DOHH2 (cell line): ENCODE measurements at regions not wholly inside any gene's neighbourhood (a gene's known extent, or its start where the extent isn't known, plus 50 kb on each side); places are given as distances from the start of the nearest gene placed in this dataset.

ENCODE experiments used
- EZH2phosphoT487 ChIP-seq: fragments of 200-600 bp; sonication (generic); IDR thresholded peaks from 2 replicates; pipeline ENCODE4 v1.6.1; 2017; ENCODE audit warnings: borderline replicate concordance, mild to moderate bottlenecking, antibody characterized with exemption, low read length, moderate library complexity, mixed read lengths
- TF ChIP-seq, protein P1 (sequence below): fragments of 200-600 bp; sonication (generic); IDR thresholded peaks from one replicate; pipeline ENCODE4 v1.5.1; 2014; ENCODE audit warnings: antibody characterized with exemption, mild to moderate bottlenecking, low read depth, low read length; ENCODE audit not compliant: poor library complexity, severe bottlenecking

DNA sequence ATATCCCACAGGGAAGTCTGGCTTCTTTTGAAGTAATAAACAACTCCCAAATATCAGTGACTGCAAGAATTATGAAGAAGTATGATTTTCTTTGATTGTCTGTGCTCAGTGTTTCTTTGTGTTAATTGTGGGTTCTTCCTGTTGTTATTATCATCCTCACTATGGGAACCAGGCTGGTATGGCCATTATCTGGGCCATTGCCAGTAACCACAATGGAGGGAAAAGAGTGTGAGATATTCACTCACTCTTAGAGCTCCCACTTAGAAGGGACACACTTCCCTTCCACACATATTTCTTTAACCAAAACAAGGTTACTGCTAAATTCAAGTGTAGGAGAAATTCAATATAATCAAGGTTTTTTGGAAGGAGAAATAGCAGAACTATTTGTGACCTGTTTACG, 503.7 kb downstream of the SLC6A15 start:
- TF ChIP-seq, protein P1, sequence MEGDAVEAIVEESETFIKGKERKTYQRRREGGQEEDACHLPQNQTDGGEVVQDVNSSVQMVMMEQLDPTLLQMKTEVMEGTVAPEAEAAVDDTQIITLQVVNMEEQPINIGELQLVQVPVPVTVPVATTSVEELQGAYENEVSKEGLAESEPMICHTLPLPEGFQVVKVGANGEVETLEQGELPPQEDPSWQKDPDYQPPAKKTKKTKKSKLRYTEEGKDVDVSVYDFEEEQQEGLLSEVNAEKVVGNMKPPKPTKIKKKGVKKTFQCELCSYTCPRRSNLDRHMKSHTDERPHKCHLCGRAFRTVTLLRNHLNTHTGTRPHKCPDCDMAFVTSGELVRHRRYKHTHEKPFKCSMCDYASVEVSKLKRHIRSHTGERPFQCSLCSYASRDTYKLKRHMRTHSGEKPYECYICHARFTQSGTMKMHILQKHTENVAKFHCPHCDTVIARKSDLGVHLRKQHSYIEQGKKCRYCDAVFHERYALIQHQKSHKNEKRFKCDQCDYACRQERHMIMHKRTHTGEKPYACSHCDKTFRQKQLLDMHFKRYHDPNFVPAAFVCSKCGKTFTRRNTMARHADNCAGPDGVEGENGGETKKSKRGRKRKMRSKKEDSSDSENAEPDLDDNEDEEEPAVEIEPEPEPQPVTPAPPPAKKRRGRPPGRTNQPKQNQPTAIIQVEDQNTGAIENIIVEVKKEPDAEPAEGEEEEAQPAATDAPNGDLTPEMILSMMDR: no peak
- TF ChIP-seq EZH2phosphoT487: no peak
